ENCODE measurements at regions not wholly inside any gene's neighbourhood (a gene's known extent, or its start where the extent isn't known, plus 50 kb on each side); places are given as distances from the start of the nearest gene placed in this dataset.

GRCh38 chr5:102594192-102594591, 95.4 kb upstream of the SLCO6A1 start:
- no peak overlapping the region for H3K4me3 Mint-ChIP-seq
- Histone ChIP-seq H3K9ac (ENCODE audit: low read length) (no peak overlapping the region), H4K20me1 (ENCODE audit: control insufficient read depth, insufficient read depth, low read length, poor library complexity, severe bottlenecking) (no peaks in the 10 kb centered on the region), H3K79me2 (ENCODE audit: control insufficient read depth, insufficient read depth, low read length) (no peaks in the 10 kb centered on the region), H3K36me3 (replicated peaks in 1 of 2; ENCODE audit: control extremely low read depth in 1 of 2, control insufficient read depth in 1 of 2, extremely low read depth in 1 of 2, insufficient read depth in 2 of 2, low read length in 1 of 2) (no peaks in the 10 kb centered on the region), H3K27me3 (replicated peaks in 1 of 4; ENCODE audit: control extremely low read depth in 1 of 4, control insufficient read depth in 3 of 4, insufficient read depth in 4 of 4, low read length in 3 of 4) (no peaks in the 10 kb centered on the region), H2AFZ (ENCODE audit: insufficient read depth, low read depth, low read length, poor library complexity, severe bottlenecking) (no peak overlapping the region), H3K9me3 (ENCODE audit: control extremely low read depth in 1 of 3, control insufficient read depth in 2 of 3, insufficient read depth in 1 of 3, low read length in 2 of 3) (peaks cover 0 to 4% (median 0%) of the 10 kb centered on the region in 3 donors), H3K4me3 (ENCODE audit: control extremely low read depth in 1 of 5, extremely low read depth in 1 of 5, insufficient read depth in 1 of 5, low read depth in 2 of 5, low read length in 4 of 5) (no peak overlapping the region), H3K27ac (ENCODE audit: low read length in 2 of 2) (no peak overlapping the region), H3K4me2 (replicated peaks; ENCODE audit: low read depth, low read length, poor library complexity, severe bottlenecking) (no peak overlapping the region), H3K4me1 (ENCODE audit: control insufficient read depth in 2 of 2, insufficient read depth in 2 of 2, low read length in 2 of 2) (peaks cover 0 to 6% of the 10 kb centered on the region in 2 donors)
- H3K27ac Mint-ChIP-seq, result no peak overlapping the region
- H3K27me3 Mint-ChIP-seq, result no peaks in the 10 kb centered on the region
- no CpG with 5 or more reads among the region's 1 CpG for WGBS (ENCODE audit: insufficient coverage)
- H3K4me1 Mint-ChIP-seq, result peaks cover 4% of the 10 kb centered on the region
- ChIA-PET CTCF (no interaction called here), POLR2A (no interaction called here)
- DNase-seq (no peak), ATAC-seq (ENCODE audit: low read depth) (no peak)
- intact Hi-C loops (cut with micrococcal nuclease), result no loop called here
- no peaks in the 10 kb centered on the region for H3K9me3 Mint-ChIP-seq (ENCODE audit: insufficient read depth)
- TF ChIP-seq, protein P1, sequence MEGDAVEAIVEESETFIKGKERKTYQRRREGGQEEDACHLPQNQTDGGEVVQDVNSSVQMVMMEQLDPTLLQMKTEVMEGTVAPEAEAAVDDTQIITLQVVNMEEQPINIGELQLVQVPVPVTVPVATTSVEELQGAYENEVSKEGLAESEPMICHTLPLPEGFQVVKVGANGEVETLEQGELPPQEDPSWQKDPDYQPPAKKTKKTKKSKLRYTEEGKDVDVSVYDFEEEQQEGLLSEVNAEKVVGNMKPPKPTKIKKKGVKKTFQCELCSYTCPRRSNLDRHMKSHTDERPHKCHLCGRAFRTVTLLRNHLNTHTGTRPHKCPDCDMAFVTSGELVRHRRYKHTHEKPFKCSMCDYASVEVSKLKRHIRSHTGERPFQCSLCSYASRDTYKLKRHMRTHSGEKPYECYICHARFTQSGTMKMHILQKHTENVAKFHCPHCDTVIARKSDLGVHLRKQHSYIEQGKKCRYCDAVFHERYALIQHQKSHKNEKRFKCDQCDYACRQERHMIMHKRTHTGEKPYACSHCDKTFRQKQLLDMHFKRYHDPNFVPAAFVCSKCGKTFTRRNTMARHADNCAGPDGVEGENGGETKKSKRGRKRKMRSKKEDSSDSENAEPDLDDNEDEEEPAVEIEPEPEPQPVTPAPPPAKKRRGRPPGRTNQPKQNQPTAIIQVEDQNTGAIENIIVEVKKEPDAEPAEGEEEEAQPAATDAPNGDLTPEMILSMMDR (IDR thresholded peaks at IDR 0.05), result no peak

GRCh38 chr5:102595332-102595731, 96.5 kb upstream of the SLCO6A1 start:
- Histone ChIP-seq H3K9me3 (ENCODE audit: control extremely low read depth in 1 of 3, control insufficient read depth in 2 of 3, insufficient read depth in 1 of 3, low read length in 2 of 3) (peaks cover 0 to 4% (median 0%) of the 10 kb centered on the region in 3 donors), H3K27me3 (replicated peaks in 1 of 4; ENCODE audit: control extremely low read depth in 1 of 4, control insufficient read depth in 3 of 4, insufficient read depth in 4 of 4, low read length in 3 of 4) (no peaks in the 10 kb centered on the region), H3K36me3 (replicated peaks in 1 of 2; ENCODE audit: control extremely low read depth in 1 of 2, control insufficient read depth in 1 of 2, extremely low read depth in 1 of 2, insufficient read depth in 2 of 2, low read length in 1 of 2) (no peaks in the 10 kb centered on the region), H4K20me1 (ENCODE audit: control insufficient read depth, insufficient read depth, low read length, poor library complexity, severe bottlenecking) (no peaks in the 10 kb centered on the region), H3K9ac (ENCODE audit: low read length) (no peak overlapping the region), H3K4me3 (ENCODE audit: control extremely low read depth in 1 of 5, extremely low read depth in 1 of 5, insufficient read depth in 1 of 5, low read depth in 2 of 5, low read length in 4 of 5) (no peak overlapping the region), H3K27ac (ENCODE audit: low read length in 2 of 2) (no peak overlapping the region), H3K4me2 (replicated peaks; ENCODE audit: low read depth, low read length, poor library complexity, severe bottlenecking) (no peak overlapping the region), H2AFZ (ENCODE audit: insufficient read depth, low read depth, low read length, poor library complexity, severe bottlenecking) (no peak overlapping the region), H3K4me1 (ENCODE audit: control insufficient read depth in 2 of 2, insufficient read depth in 2 of 2, low read length in 2 of 2) (peaks cover 0 to 6% of the 10 kb centered on the region in 2 donors), H3K79me2 (ENCODE audit: control insufficient read depth, insufficient read depth, low read length) (no peaks in the 10 kb centered on the region)
- DNase-seq (no peak), ATAC-seq (ENCODE audit: low read depth) (no peak)
- intact Hi-C loops (cut with micrococcal nuclease), result no loop called here
- CTCF ChIA-PET, result interaction anchor here (1.5 kb wide), 1 partner anchor 11 kb away, joined by 7 read pairs; no protein-coding TSS in a partner anchor
- H3K4me3 Mint-ChIP-seq, result no peak overlapping the region
- no peaks in the 10 kb centered on the region for H3K27me3 Mint-ChIP-seq
- no peak for TF ChIP-seq EZH2 (IDR thresholded peaks at IDR 0.05; ENCODE audit: borderline replicate concordance, insufficient read depth, low read depth, low read length, poor library complexity, severe bottlenecking)
- TF ChIP-seq, protein P1 (IDR thresholded peaks at IDR 0.05), result no peak
- POLR2A ChIA-PET, result no interaction called here
- H3K27ac Mint-ChIP-seq, result no peak overlapping the region
- H3K9me3 Mint-ChIP-seq (ENCODE audit: insufficient read depth), result no peaks in the 10 kb centered on the region
- peaks cover 4% of the 10 kb centered on the region for H3K4me1 Mint-ChIP-seq

All from B cell (primary cell).